Nephron progenitor cell (in vitro differentiated cells): ENCODE measurements at regions not wholly inside any gene's neighbourhood (a gene's known extent, or its start where the extent isn't known, plus 50 kb on each side); places are given as distances from the start of the nearest gene placed in this dataset.
"Not testable (repeated sequence)": the region's sequence is repeated elsewhere in the genome, so short reads cannot be mapped to it uniquely, and the experiment has no call there.

Source experiments
- DNase-seq: peaks from one replicate; pipeline ENCODE4 v3.0.0; 2021
- H3K27ac Mint-ChIP-seq: 2 replicates; pipeline ENCODE4 v1.8.0; 2021; ENCODE audit warnings: mild to moderate bottlenecking, moderate library complexity, mixed read lengths
- H3K27me3 Mint-ChIP-seq: 2 replicates; pipeline ENCODE4 v1.8.0; 2021; ENCODE audit warnings: mild to moderate bottlenecking, low read depth, mixed read lengths; ENCODE audit not compliant: poor library complexity
- H3K36me3 Mint-ChIP-seq: 2 replicates; pipeline ENCODE4 v1.8.0; 2021; ENCODE audit warnings: low read depth, mixed read lengths
- H3K4me1 Mint-ChIP-seq: 2 replicates; pipeline ENCODE4 v1.8.0; 2021; ENCODE audit warnings: mixed read lengths
- H3K4me3 Mint-ChIP-seq: 2 replicates; pipeline ENCODE4 v1.8.0; 2021; ENCODE audit warnings: mild to moderate bottlenecking, moderate library complexity, mixed read lengths
- H3K9me3 Mint-ChIP-seq: 2 replicates; pipeline ENCODE4 v1.8.0; 2021; ENCODE audit warnings: mild to moderate bottlenecking, moderate library complexity, mixed read lengths
- TF ChIP-seq, protein P1 (sequence below): fragments of 200-600 bp; sonication (generic); IDR thresholded peaks from 2 replicates; pipeline ENCODE4 v1.5.0; 2021; ENCODE audit warnings: antibody characterized with exemption

DNA sequence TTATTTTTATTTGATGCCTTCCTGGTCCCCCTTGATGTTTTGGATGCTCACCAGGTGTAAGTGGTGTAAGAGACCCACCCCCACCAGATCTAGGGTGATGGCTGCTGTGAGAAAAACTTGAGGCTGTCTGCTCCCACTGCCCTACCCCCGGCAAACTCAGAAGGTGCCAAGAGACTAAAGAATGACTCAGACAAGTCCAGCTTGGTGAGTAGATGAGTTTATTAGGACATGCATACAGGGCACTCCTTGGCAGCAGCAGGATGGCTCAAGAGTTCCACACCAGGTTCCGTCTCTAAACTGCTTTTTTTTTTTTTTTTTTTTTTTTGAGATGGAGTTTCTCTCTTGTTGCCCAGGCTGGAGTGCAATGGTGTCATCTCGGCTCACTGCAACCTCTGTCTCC is 84.0 kb upstream of the HPF1 start:
- Mint-ChIP-seq H3K27me3 (peaks cover 10% of the 10 kb centered on the region), H3K36me3 (no peaks in the 10 kb centered on the region), H3K27ac (no peak overlapping the region), H3K9me3 (peaks cover 5% of the 10 kb centered on the region), H3K4me1 (no peaks in the 10 kb centered on the region), H3K4me3 (no peak overlapping the region)
- DNase-seq = no peak
- TF ChIP-seq, protein P1, sequence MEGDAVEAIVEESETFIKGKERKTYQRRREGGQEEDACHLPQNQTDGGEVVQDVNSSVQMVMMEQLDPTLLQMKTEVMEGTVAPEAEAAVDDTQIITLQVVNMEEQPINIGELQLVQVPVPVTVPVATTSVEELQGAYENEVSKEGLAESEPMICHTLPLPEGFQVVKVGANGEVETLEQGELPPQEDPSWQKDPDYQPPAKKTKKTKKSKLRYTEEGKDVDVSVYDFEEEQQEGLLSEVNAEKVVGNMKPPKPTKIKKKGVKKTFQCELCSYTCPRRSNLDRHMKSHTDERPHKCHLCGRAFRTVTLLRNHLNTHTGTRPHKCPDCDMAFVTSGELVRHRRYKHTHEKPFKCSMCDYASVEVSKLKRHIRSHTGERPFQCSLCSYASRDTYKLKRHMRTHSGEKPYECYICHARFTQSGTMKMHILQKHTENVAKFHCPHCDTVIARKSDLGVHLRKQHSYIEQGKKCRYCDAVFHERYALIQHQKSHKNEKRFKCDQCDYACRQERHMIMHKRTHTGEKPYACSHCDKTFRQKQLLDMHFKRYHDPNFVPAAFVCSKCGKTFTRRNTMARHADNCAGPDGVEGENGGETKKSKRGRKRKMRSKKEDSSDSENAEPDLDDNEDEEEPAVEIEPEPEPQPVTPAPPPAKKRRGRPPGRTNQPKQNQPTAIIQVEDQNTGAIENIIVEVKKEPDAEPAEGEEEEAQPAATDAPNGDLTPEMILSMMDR = no peak

- peaks cover 5% of the 10 kb centered on the region for H3K9me3 Mint-ChIP-seq
- H3K4me1 Mint-ChIP-seq = no peaks in the 10 kb centered on the region
- no peak overlapping the region for H3K4me3 Mint-ChIP-seq
- H3K36me3 Mint-ChIP-seq = no peaks in the 10 kb centered on the region
- H3K27ac Mint-ChIP-seq = no peak overlapping the region
- DNase-seq = no peak
- H3K27me3 Mint-ChIP-seq = peaks cover 10% of the 10 kb centered on the region
- TF ChIP-seq, protein P1 = no peak
Measured at GRCh38 chr4:169840554-169840953, 82.8 kb upstream of the HPF1 start.

DNA sequence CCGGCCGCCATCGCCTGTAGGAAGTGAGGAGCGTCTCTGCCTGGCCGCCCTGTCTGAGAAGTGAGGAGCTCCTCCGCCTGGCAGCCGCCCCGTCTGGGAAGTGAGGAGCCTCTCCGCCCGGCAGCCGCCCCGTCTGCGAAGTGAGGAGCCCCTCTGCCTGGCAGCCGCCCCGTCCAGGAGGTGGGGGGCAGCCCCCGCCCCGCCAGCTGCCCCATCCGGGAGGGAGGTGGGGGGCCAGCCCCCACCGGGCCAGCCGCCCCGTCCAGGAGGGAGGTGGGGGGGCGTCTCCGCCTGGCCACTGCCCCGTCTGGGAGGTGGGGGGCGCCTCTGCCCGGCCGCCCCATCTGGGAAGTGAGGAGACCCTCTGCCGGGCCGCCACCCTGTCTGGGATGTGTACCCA is 70.6 kb upstream of the HPF1 start:
- not testable (repeated sequence) for H3K4me1 Mint-ChIP-seq, H3K4me3 Mint-ChIP-seq, H3K27ac Mint-ChIP-seq, DNase-seq, H3K27me3 Mint-ChIP-seq, H3K36me3 Mint-ChIP-seq
- peaks cover 19% of the 10 kb centered on the region for H3K9me3 Mint-ChIP-seq

- no peak for DNase-seq
- no peaks in the 10 kb centered on the region for H3K4me1 Mint-ChIP-seq
- peaks cover 19% of the 10 kb centered on the region for H3K9me3 Mint-ChIP-seq
- H3K27me3 Mint-ChIP-seq = peaks cover 7% of the 10 kb centered on the region
- TF ChIP-seq, protein P1 = no peak
- no peaks in the 10 kb centered on the region for H3K36me3 Mint-ChIP-seq
- H3K27ac Mint-ChIP-seq = no peak overlapping the region
- no peak overlapping the region for H3K4me3 Mint-ChIP-seq
Measured at GRCh38 chr4:169826634-169827187, 69.0 kb upstream of the HPF1 start.

DNA sequence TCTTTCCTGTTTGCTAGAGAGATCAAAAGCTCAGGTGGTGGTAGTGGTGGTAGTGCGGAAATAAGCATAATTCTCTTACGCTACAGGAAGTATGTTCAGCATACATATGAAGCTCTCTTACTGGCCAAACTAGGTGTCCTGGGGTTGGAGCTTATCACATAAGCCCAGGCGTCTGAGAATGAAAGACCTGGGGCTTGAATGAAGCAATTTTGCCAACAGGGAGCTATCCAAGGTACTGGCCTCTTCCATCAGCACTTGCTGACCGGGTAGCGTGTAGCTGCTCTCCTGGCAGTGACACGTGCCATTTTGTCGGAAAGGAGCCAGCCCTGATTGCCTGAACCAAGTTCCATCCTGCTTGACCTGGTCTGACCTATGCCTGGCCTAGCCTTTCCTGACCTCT is 65.9 kb upstream of the HPF1 start:
- DNase-seq = peak; percentile 70
- Mint-ChIP-seq H3K4me1 (no peaks in the 10 kb centered on the region), H3K27me3 (peaks cover 7% of the 10 kb centered on the region), H3K9me3 (peaks cover 12% of the 10 kb centered on the region), H3K4me3 (no peak overlapping the region), H3K27ac (no peak overlapping the region), H3K36me3 (no peaks in the 10 kb centered on the region)
- TF ChIP-seq, protein P1 = no peak

- Mint-ChIP-seq H3K36me3 (no peaks in the 10 kb centered on the region), H3K9me3 (no peaks in the 10 kb centered on the region), H3K4me1 (no peaks in the 10 kb centered on the region), H3K4me3 (no peak overlapping the region), H3K27ac (no peak overlapping the region), H3K27me3 (peaks cover 2% of the 10 kb centered on the region)
- TF ChIP-seq, protein P1 = no peak
- no peak for DNase-seq
Measured at GRCh38 chr4:169821402-169821801, 63.7 kb upstream of the HPF1 start.
